AG09309 (cell line): ENCODE measurements at regions not wholly inside any gene's neighbourhood (a gene's known extent, or its start where the extent isn't known, plus 50 kb on each side); places are given as distances from the start of the nearest gene placed in this dataset.

Experiments
- DNase-seq: peaks from one replicate; pipeline ENCODE4 v3.0.0-alpha.2; 2010; ENCODE audit warnings: low read depth
- H3K4me3 ChIP-seq: 2 replicates; pipeline ENCODE4 v1.5.1; 2011; ENCODE audit warnings: mild to moderate bottlenecking, low read depth, low read length, moderate library complexity; ENCODE audit not compliant: control insufficient read depth
- CTCF ChIP-seq: IDR thresholded peaks from 2 replicates; pipeline ENCODE4 v1.5.1; 2011; ENCODE audit warnings: mild to moderate bottlenecking, low read depth, low read length, inconsistent platforms; ENCODE audit not compliant: insufficient read depth, control insufficient read depth; ENCODE audit errors: missing control alignments

GRCh38 chr7:42426163-42426562 is 189.2 kb upstream of the GLI3 start:
- no peak for DNase-seq
- H3K4me3 ChIP-seq = no peak overlapping the region
- TF ChIP-seq CTCF = no peak

GRCh38 chr7:42414941-42415505 is 178.0 kb upstream of the GLI3 start:
- no peak for TF ChIP-seq CTCF
- H3K4me3 ChIP-seq = no peak overlapping the region
- DNase-seq = no peak

GRCh38 chr7:42414028-42414427 is 177.0 kb upstream of the GLI3 start:
- no peak for TF ChIP-seq CTCF
- H3K4me3 ChIP-seq = no peak overlapping the region
- DNase-seq = no peak

GRCh38 chr7:42409296-42409695 is 172.3 kb upstream of the GLI3 start:
- no peak overlapping the region for H3K4me3 ChIP-seq
- TF ChIP-seq CTCF = no peak
- DNase-seq = no peak

GRCh38 chr7:42407833-42408232 is 170.8 kb upstream of the GLI3 start:
- no peak for TF ChIP-seq CTCF
- H3K4me3 ChIP-seq = no peak overlapping the region
- no peak for DNase-seq

- H3K4me3 ChIP-seq = no peak overlapping the region
- no peak for DNase-seq
- TF ChIP-seq CTCF = no peak
Observed at GRCh38 chr7:42407021-42407710, 170.2 kb upstream of the GLI3 start.
